IMR-90 (cell line): ENCODE measurements at regions not wholly inside any gene's neighbourhood (a gene's known extent, or its start where the extent isn't known, plus 50 kb on each side); places are given as distances from the start of the nearest gene placed in this dataset.
"Not testable (repeated sequence)": the region's sequence is repeated elsewhere in the genome, so short reads cannot be mapped to it uniquely, and the experiment has no call there.

Source experiments
- ATAC-seq: fragments of 200-7000 bp; cut with Tn5 transposase; 2 replicates; pipeline ENCODE4 v1.9.1; 2020; ENCODE audit warnings: low read depth, mild to moderate bottlenecking, moderate library complexity
- BruUV-seq: library from RNA; stranded (reverse); fragments of 400-500 nt; replicated peaks from 2 replicates; lab custom pipeline; 2021; lab: Mats Ljungman, UMichigan
- CTCF ChIA-PET: fragments of 300-600 bp; formaldehyde crosslinking; extraction: SDS; loops from one replicate; lab custom pipeline; 2021; ENCODE audit warnings: antibody characterized with exemption; lab: Yijun Ruan, JAX
- POLR2A ChIA-PET: fragments of 300-600 bp; sonication (Branson Sonifier 250); formaldehyde crosslinking; loops from one replicate; lab custom pipeline; 2022; ENCODE audit warnings: antibody characterized with exemption; ENCODE audit not compliant: unreplicated experiment; lab: Charles Lee
- DNase-seq: peaks from one replicate; pipeline ENCODE4 v3.0.0; 2013
- H2AFZ ChIP-seq: replicated peaks from 2 replicates; pipeline ENCODE3; 2013; ENCODE audit warnings: low read length, mild to moderate bottlenecking; ENCODE audit not compliant: poor library complexity
- H2AK5ac ChIP-seq: 2 replicates; pipeline ENCODE4 v1.6.1; 2013; ENCODE audit warnings: low read depth, low read length, inconsistent platforms
- H2AK9ac ChIP-seq: replicated peaks from 2 replicates; pipeline ENCODE3; 2013; ENCODE audit warnings: mild to moderate bottlenecking, low read depth, low read length, moderate library complexity; ENCODE audit not compliant: poor library complexity
- H2BK120ac ChIP-seq: 2 replicates; pipeline ENCODE4 v1.6.1; 2013; ENCODE audit warnings: low read depth, low read length, inconsistent platforms
- H2BK15ac ChIP-seq: 3 replicates; pipeline ENCODE4 v1.6.1; 2013; ENCODE audit warnings: low read depth, low read length, inconsistent platforms
- H2BK20ac ChIP-seq: 2 replicates; pipeline ENCODE4 v1.6.1; 2013; ENCODE audit warnings: low read depth, mild to moderate bottlenecking, inconsistent platforms, low read length, moderate library complexity
- H2BK5ac ChIP-seq: 2 replicates; pipeline ENCODE4 v1.6.1; 2013; ENCODE audit warnings: mild to moderate bottlenecking, low read depth, low read length, inconsistent platforms; ENCODE audit not compliant: poor library complexity, severe bottlenecking
- H3K14ac ChIP-seq: replicated peaks from 2 replicates; pipeline ENCODE4 v1.6.1; 2013; ENCODE audit warnings: low read depth, low read length, inconsistent platforms
- H3K18ac ChIP-seq: 2 replicates; pipeline ENCODE4 v1.6.1; 2013; ENCODE audit warnings: low read depth, low read length, control low read depth
- H3K23ac ChIP-seq: 2 replicates; pipeline ENCODE4 v1.6.1; 2013; ENCODE audit warnings: low read depth, low read length, inconsistent platforms
- H3K27ac ChIP-seq: 2 replicates; pipeline ENCODE4 v1.5.1; 2013; ENCODE audit warnings: mild to moderate bottlenecking, control low read depth, low read length; ENCODE audit not compliant: insufficient read depth
- H3K27me3 ChIP-seq: 2 replicates; pipeline ENCODE4 v1.6.1; 2013; ENCODE audit warnings: low read length; ENCODE audit not compliant: control insufficient read depth, insufficient read depth
- H3K36me3 ChIP-seq: 2 replicates; pipeline ENCODE4 v1.6.1; 2013; ENCODE audit warnings: low read length, mixed read lengths; ENCODE audit not compliant: control insufficient read depth, insufficient read depth
- H3K4ac ChIP-seq: 2 replicates; pipeline ENCODE4 v1.6.1; 2013; ENCODE audit warnings: low read depth, low read length, inconsistent platforms
- H3K4me1 ChIP-seq: 2 replicates; pipeline ENCODE4 v1.6.1; 2013; ENCODE audit warnings: low read length, mixed read lengths; ENCODE audit not compliant: control insufficient read depth, insufficient read depth
- H3K4me2 ChIP-seq: 2 replicates; pipeline ENCODE4 v1.6.1; 2013; ENCODE audit warnings: low read depth, mild to moderate bottlenecking, control low read depth, low read length, moderate library complexity
- H3K4me3 ChIP-seq: 2 replicates; pipeline ENCODE4 v1.5.1; 2013; ENCODE audit warnings: low read depth, mild to moderate bottlenecking, control low read depth, low read length, moderate library complexity; ENCODE audit not compliant: insufficient read depth
- H3K56ac ChIP-seq: 2 replicates; pipeline ENCODE4 v1.6.1; 2013; ENCODE audit warnings: low read length, inconsistent platforms; ENCODE audit not compliant: insufficient read depth; ENCODE audit errors: extremely low read depth
- H3K79me1 ChIP-seq, 2 experiments: 2 replicates each; pipeline ENCODE4 v1.6.1; 2013; ENCODE audit warnings: low read length in 2 of 2, inconsistent platforms in 1 of 2, low read depth in 1 of 2
- H3K9ac ChIP-seq: 2 replicates; pipeline ENCODE4 v1.6.1; 2013; ENCODE audit warnings: low read depth, low read length, control low read depth
- H3K9me1 ChIP-seq: 2 replicates; pipeline ENCODE4 v1.6.1; 2013; ENCODE audit warnings: low read length, inconsistent platforms; ENCODE audit not compliant: insufficient read depth
- H3K9me3 ChIP-seq: 2 replicates; pipeline ENCODE4 v1.6.1; 2013; ENCODE audit warnings: low read length; ENCODE audit not compliant: control insufficient read depth, insufficient read depth
- H4K20me1 ChIP-seq: 2 replicates; pipeline ENCODE4 v1.6.1; 2013; ENCODE audit warnings: low read length, inconsistent platforms; ENCODE audit not compliant: insufficient read depth
- H4K5ac ChIP-seq: 2 replicates; pipeline ENCODE4 v1.6.1; 2013; ENCODE audit warnings: mild to moderate bottlenecking, low read depth, low read length, control low read depth
- H4K8ac ChIP-seq, 2 experiments: 2 replicates each; pipeline ENCODE4 v1.6.1; 2013; ENCODE audit warnings: low read depth in 2 of 2, low read length in 2 of 2, control low read depth in 1 of 2, inconsistent platforms in 1 of 2
- H4K91ac ChIP-seq: 2 replicates; pipeline ENCODE4 v1.6.1; 2013; ENCODE audit warnings: low read depth, low read length, inconsistent platforms; ENCODE audit not compliant: insufficient read depth
- WGBS, 2 experiments: methylation state at CpG; one replicate each; pipeline versions ENCODE4 v1.1.5 to v1.1.7; 2013; ENCODE audit warnings: missing lambda C conversion rate in 2 of 2; ENCODE audit not compliant: insufficient read length in 1 of 2; ENCODE audit errors: extremely low coverage in 2 of 2; 5-methylcytosine and 5-hydroxymethylcytosine counted together
- dilution Hi-C: fragments of 300-500 bp; cut with HindIII; formaldehyde crosslinking; loops from one replicate; pipeline ENCODE4 v1.14.3; 2018; ENCODE audit warnings: low sequenced_read_pairs; ENCODE audit not compliant: unreplicated experiment
- in situ Hi-C: fragments of 300-500 bp; cut with MboI; formaldehyde crosslinking; loops from 3 replicates; pipeline ENCODE4 v1.14.3; 2019; ENCODE audit warnings: low sequenced_read_pairs, inconsistent platforms, mixed read lengths
- intact Hi-C: fragments of 100-400 bp; cut with micrococcal nuclease; formaldehyde crosslinking; loops from 2 replicates; pipeline ENCODE4 v1.10.0; 2022

GRCh38 chr13:25017808-25018728 lies 77.9 kb upstream of the PABPC3 start:
- peaks cover 14% of the 10 kb centered on the region for H3K27me3 ChIP-seq
- BruUV-seq, H3K4me2 ChIP-seq, H4K20me1 ChIP-seq, H2BK20ac ChIP-seq, H2AK5ac ChIP-seq, H3K23ac ChIP-seq, H4K91ac ChIP-seq, H3K4me1 ChIP-seq, POLR2A ChIA-PET, H3K9me1 ChIP-seq, H3K79me1 ChIP-seq, CTCF ChIA-PET, H3K56ac ChIP-seq, H2BK120ac ChIP-seq, H4K8ac ChIP-seq, H3K18ac ChIP-seq, H4K5ac ChIP-seq, H3K4me3 ChIP-seq, in situ Hi-C loops, H2BK15ac ChIP-seq, H3K9me3 ChIP-seq, dilution Hi-C loops, H2AK9ac ChIP-seq, H2AFZ ChIP-seq, DNase-seq, H3K36me3 ChIP-seq, H3K9ac ChIP-seq, ATAC-seq, H2BK5ac ChIP-seq, H3K14ac ChIP-seq, intact Hi-C loops, H3K27ac ChIP-seq, H3K4ac ChIP-seq: not testable (repeated sequence)
- 3% methylated on average over 47 of the region's 79 CpGs; no CpG with 5 or more reads in 1 of the 2 experiments for WGBS, 2 experiments
